ENCODE measurements at regions not wholly inside any gene's neighbourhood (a gene's known extent, or its start where the extent isn't known, plus 50 kb on each side); places are given as distances from the start of the nearest gene placed in this dataset.
A peak's percentile ranks its signal among the peaks of the same experiment; 100 is the strongest.

DNA sequence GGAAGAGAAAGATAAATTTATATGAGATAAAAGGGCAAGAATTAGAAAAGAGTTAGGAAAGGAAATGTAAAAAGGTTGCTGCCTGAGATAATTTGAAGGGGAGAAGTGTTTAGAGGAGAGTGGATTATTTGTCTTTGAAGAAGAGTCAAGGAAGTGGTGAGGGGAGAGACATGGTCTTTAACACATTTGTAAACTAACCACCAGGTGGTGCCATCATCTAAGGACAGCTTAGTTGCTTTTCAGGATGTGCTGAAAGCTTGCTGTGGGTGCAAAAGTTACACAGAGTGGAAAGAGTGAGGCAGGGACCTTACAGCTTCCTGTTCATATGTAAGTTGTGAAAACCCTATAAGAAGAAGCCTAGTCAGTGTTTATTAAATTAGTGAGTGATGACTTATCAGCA, 114.1 kb upstream of the DNAJC19 start:
- H3K4me3 ChIP-seq (ENCODE audit: low read depth, low read length), result no peak overlapping the region
- no peaks in the 10 kb centered on the region for H3K36me3 ChIP-seq (ENCODE audit: control insufficient read depth, insufficient read depth, low read length)
- TF ChIP-seq CTCF (IDR thresholded peaks at IDR 0.05; ENCODE audit: insufficient read depth, low read length, poor library complexity, severe bottlenecking), result peak; percentile 24
- no peaks in the 10 kb centered on the region for H3K27me3 ChIP-seq (ENCODE audit: control insufficient read depth, insufficient read depth, low read length)
- no peak for DNase-seq (ENCODE audit: low read depth)

DNA sequence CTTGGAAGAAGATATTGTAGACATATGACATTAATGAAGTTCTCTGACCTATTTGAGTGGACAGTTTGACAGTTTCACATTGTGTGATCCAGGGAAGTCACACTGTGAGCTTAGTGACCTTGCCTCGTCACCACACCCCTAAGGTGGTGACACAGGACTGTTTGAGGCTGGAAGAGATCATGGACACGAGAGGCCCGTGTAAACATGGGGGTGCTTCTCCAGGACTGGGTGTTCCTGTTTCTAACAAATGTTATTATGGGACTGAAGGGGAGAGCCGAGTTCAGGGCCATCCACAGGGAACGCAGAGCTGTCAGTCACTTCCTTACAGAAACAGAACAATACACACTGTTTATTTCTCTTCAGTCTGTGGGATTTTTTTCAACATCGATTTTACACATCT, 96.5 kb upstream of the DNAJC19 start:
- DNase-seq (ENCODE audit: low read depth), result no peak
- H3K27me3 ChIP-seq (ENCODE audit: control insufficient read depth, insufficient read depth, low read length), result no peaks in the 10 kb centered on the region
- H3K4me3 ChIP-seq (ENCODE audit: low read depth, low read length), result no peak overlapping the region
- TF ChIP-seq CTCF (IDR thresholded peaks at IDR 0.05; ENCODE audit: insufficient read depth, low read length, poor library complexity, severe bottlenecking), result no peak
- H3K36me3 ChIP-seq (ENCODE audit: control insufficient read depth, insufficient read depth, low read length), result no peaks in the 10 kb centered on the region

DNA sequence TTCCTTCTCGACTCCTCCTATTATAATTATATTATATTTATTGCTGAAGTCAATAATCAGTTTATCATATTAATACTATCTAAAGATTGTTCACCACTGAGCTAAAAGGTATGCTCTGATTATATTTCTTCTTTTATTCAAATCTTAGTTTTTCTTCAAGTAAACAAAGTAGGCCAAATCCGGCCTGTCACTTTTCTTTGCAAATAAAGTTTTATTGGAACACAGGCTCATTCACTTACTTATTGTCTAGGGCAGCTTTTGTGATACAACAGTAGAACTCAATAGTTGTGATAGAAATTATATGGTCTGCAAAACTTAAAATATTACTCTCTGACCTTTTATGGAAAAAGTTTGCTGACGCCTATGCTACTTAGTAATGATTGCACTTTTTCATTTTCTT, 92.4 kb upstream of the DNAJC19 start:
- DNase-seq (ENCODE audit: low read depth), result no peak
- no peak overlapping the region for H3K4me3 ChIP-seq (ENCODE audit: low read depth, low read length)
- TF ChIP-seq CTCF (IDR thresholded peaks at IDR 0.05; ENCODE audit: insufficient read depth, low read length, poor library complexity, severe bottlenecking), result no peak
- H3K27me3 ChIP-seq (ENCODE audit: control insufficient read depth, insufficient read depth, low read length), result no peaks in the 10 kb centered on the region
- no peaks in the 10 kb centered on the region for H3K36me3 ChIP-seq (ENCODE audit: control insufficient read depth, insufficient read depth, low read length)

- H3K36me3 ChIP-seq (ENCODE audit: control insufficient read depth, insufficient read depth, low read length), result no peaks in the 10 kb centered on the region
- TF ChIP-seq CTCF (IDR thresholded peaks at IDR 0.05; ENCODE audit: insufficient read depth, low read length, poor library complexity, severe bottlenecking), result no peak
- no peak overlapping the region for H3K4me3 ChIP-seq (ENCODE audit: low read depth, low read length)
- no peak for DNase-seq (ENCODE audit: low read depth)
- no peaks in the 10 kb centered on the region for H3K27me3 ChIP-seq (ENCODE audit: control insufficient read depth, insufficient read depth, low read length)
Measured at GRCh38 chr3:181076558-181076957, 87.0 kb upstream of the DNAJC19 start.

DNA sequence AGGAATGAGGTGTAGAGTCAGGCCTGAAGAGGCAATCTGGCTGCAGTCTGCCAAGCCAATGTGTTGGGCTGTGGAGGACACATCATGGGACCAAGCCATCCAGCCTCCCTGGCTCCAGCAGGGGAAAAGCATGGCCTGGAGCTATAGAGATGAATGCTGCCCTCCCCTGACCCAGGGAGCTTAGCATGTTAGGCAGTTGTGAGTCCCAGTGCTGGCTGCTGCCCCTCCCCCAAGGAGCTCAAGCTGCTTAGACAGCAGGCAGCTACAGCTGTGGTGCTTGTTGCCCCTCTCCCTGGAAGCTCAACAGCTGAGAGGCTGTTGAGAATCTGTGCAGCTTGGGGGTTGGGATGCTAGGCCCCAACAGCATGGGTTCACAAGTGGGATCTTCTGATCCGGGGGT, 85.6 kb upstream of the DNAJC19 start:
- DNase-seq (ENCODE audit: low read depth), result no peak
- no peak for TF ChIP-seq CTCF (IDR thresholded peaks at IDR 0.05; ENCODE audit: insufficient read depth, low read length, poor library complexity, severe bottlenecking)
- Histone ChIP-seq H3K36me3 (ENCODE audit: control insufficient read depth, insufficient read depth, low read length) (no peaks in the 10 kb centered on the region), H3K4me3 (ENCODE audit: low read depth, low read length) (no peak overlapping the region), H3K27me3 (ENCODE audit: control insufficient read depth, insufficient read depth, low read length) (no peaks in the 10 kb centered on the region)

Measured in kidney epithelial cell (primary cell).